Medulla oblongata (tissue), 1 donor: ENCODE measurements at regions not wholly inside any gene's neighbourhood (a gene's known extent, or its start where the extent isn't known, plus 50 kb on each side); places are given as distances from the start of the nearest gene placed in this dataset.
"Not testable (repeated sequence)": the region's sequence is repeated elsewhere in the genome, so short reads cannot be mapped to it uniquely, and the experiment has no call there.

Experiments
- DNase-seq: peaks from one replicate; pipeline ENCODE4 v3.0.0-alpha.2; 2015; ENCODE audit errors: extremely low spot score

- DNase-seq, result no peak
Measured at GRCh38 chr15:30030345-30030744, 52.4 kb upstream of the GOLGA8J start.

- DNase-seq, result peak; percentile 64
Measured at GRCh38 chr15:30023798-30024295, 58.9 kb upstream of the GOLGA8J start.

GRCh38 chr15:30010746-30011145 is 72.0 kb upstream of the GOLGA8J start:
- no peak for DNase-seq

DNA sequence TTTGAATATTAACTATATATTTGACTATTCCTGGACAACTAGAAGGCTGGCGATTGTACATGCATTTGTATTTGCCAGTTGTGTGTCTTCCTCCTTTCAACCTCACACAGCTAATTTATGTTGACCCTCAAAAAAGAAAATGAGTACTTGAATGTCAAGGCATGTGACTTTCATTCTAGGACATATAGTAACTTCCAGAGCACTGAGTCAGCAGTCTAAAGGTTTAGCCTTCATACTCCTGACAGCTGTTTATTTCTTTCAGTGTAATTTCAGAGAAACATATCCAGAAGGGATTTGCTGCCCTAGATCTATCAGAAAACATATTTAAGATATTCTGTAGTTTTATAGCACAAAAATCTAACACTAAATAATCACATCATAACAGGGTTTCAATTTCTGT is 74.6 kb upstream of the GOLGA8J start:
- DNase-seq, result no peak

GRCh38 chr15:30001602-30002001 is 81.2 kb upstream of the GOLGA8J start:
- peak; percentile 98 for DNase-seq

- DNase-seq, result no peak
Measured at GRCh38 chr15:29998033-29998432, 84.7 kb upstream of the GOLGA8J start.

DNA sequence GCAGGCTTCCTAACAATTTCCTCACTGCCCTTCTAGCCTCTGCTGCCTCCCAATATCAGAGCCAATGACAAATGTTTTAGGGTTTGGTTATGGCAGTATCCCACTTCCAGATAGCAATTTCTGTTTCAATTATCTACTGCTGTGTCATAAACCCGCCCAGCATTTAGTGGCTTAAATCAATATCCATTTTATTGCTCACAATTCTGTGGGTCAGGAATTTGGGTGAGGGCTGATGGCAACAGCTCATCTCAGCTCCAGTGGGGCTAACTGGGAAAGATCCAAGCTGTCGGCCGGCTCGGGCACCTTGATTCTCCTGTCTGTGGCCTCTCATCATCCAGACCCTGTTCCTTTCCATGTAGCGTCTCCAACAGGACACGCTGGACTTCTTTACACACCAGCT is 85.3 kb upstream of the GOLGA8J start:
- DNase-seq, result no peak

- DNase-seq, result no peak
Measured at GRCh38 chr15:29994284-29994683, 88.5 kb upstream of the GOLGA8J start.

- DNase-seq, result no peak
Measured at GRCh38 chr15:29990954-29991353, 91.8 kb upstream of the GOLGA8J start.

DNA sequence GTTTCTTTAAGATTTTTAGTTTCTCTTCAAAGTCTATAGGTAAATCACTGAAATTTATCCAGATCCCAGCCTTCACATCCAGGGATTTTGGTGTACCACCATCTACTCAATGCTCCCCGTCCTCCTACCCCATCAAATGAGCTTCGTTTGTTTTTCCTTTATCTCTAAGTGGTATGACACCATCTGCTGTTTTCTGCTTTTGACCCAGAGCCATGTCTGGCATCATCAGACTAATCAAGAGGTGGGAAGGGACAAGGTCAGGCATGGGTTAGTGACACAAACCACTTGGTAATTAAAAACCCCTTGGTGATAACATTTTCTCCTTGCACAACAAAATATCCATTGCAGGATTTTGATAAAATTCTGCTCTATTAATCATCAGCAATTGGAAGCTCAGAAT is 92.7 kb upstream of the GOLGA8J start:
- DNase-seq, result no peak

GRCh38 chr15:29988701-29989100 is 94.1 kb upstream of the GOLGA8J start:
- DNase-seq, result peak; percentile 64

GRCh38 chr15:29986946-29987345 is 95.8 kb upstream of the GOLGA8J start:
- no peak for DNase-seq

DNA sequence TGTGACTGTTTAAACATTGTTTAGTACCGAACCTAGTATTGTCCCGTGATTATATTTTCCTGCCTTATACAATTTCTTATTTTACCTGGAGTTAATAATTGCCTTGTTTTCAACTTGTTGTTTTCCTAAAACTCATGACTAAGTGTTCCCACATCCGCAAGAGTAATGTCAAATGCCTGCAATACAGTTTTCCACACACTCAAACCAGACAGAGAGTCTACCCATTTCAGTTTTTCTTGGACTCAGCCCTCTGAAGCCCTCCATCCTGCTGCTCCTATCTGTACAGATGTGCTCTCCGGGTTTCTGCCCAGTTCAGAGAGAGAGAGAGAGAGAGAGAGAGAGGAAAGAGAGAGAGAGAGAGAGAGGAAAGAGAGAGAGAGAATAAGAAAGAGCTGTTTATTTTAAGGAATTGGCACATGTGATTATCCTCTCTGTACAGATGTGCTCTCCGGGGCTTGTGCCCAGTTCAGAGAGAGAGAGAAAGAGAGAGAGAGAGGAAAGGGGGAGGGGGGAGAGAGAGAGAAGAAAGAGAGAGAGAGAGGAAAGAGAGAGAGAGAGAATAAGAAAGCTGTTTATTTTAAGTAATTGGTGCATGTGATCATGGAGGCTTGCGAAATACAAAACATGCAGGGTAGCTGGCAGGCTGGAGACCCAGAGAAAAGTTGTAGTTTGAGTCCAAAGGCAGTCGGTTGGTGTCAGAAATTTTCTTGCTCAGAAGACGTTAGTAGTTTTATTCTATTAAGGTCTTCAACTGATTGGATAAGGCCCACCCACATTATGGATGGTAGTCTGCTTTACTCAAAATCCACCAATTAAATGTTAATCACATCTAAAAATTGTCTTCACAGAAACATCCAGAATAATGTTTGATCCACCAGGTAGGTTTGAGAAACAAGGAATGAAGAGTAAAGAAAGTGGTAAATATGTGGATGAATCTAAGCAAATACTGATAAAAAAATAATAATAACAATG is 104.1 kb upstream of the GOLGA8J start:
- peak; percentile 74 for DNase-seq

GRCh38 chr15:29974056-29974455 is 108.7 kb upstream of the GOLGA8J start:
- not testable (repeated sequence) for DNase-seq

GRCh38 chr15:29972051-29972450 is 110.7 kb upstream of the GOLGA8J start:
- no peak for DNase-seq

GRCh38 chr15:29970402-29970695 is 112.4 kb upstream of the GOLGA8J start:
- DNase-seq, result peak; percentile 77

DNA sequence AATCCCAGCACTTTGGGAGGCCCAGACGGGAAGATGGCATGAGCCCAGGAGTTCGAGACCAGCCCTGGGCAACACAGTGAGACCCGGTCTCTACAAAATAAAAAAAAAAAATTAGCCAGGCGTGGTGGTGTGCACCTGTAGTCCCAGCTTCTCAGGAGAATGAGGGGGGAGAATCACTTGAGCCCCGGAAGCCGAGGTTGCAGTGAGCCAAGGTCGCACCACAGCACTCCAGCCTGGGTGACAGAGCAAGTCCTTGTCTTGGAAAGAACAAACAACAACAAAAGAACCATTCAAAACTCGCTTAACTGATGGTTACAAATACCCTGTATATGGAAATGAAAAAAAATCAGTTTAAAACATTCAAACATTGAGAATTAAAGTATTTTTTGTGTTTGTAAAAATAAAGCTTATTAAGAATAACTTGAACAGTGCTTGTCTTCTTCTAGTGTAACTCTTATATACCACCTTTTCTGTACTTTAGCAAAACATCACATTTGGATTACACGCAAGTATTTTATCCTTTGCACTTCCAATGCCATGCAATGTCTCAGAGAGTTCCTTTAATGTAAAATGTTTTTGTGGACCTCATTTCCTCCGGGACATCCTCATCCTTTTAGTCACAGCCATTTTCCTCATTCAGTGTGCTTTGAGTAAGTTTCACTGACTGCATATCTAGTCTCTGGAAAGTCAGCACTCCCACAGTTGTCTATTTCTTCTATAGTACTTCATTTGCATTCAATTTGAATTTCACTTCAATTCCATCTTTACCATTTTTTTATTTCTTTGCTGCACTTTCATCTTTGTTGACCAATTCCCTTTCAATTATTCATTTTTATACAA is 113.0 kb upstream of the GOLGA8J start:
- DNase-seq, result peak; percentile 75

DNA sequence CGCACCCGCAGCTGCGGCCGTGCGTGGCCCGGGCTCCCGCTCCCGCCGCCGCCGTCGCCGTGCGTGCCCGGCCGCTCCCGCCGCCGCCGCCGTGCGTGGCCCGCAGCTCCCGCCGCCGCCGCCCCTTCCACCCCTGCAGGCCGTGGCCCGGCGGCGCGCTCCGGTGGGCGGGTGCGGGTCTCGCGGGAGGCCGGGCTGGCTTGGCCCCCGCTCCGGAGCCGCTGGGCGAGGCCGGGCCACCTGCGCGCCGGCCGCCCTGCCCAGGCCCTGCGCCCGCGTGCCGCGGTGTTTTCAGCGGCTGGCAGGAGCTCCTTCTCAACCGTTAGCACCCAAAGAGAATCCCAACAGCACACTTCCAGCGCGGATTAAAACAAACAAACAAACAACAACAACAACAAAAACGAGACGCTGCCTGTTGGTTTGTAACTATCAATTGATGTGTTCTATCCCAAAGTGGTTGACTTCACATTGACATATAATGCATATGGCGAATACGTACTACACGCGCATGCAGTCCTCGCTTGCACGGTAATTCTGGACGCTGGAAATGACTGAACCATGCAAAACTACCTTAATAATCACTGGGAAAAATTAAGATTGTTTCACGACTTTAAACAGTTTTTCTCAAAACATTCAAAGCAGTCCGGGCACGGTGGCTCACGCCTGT is 113.7 kb upstream of the GOLGA8J start:
- DNase-seq, result no peak

GRCh38 chr15:29968099-29968894 is 114.5 kb upstream of the GOLGA8J start:
- DNase-seq, result no peak

DNA sequence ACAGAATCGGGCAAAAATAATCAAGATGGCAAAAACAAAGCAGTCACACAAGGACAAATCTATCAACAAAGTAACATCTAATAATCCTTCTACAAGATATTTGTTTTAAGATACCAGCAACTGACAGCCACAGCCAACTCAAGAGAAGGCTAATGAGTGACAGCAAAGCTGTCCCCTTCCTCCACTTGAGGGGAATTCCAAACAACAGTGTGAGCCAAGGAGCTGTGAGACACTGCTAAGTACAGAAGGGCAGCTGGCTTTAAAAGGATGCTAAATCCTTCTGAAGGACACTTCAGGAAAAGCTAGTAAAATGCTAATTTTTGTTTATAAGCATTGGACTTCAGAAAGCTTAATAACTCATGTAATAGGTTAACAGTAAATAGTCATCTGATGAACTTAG is 120.3 kb upstream of the GOLGA8J start:
- peak; percentile 73 for DNase-seq
